ENCODE measurements at regions not wholly inside any gene's neighbourhood (a gene's known extent, or its start where the extent isn't known, plus 50 kb on each side); places are given as distances from the start of the nearest gene placed in this dataset.

GRCh38 chr10:8665322-8665721, 610.8 kb downstream of the GATA3 start:
- TF ChIP-seq SUZ12 (IDR thresholded peaks at IDR 0.05; ENCODE audit: extremely low read depth, insufficient read depth, insufficient read length) (no peak), YY1 (IDR thresholded peaks at IDR 0.05; ENCODE audit: insufficient read depth, insufficient read length) (no peak), ZNF274 (IDR thresholded peaks at IDR 0.05; ENCODE audit: low read depth, low read length) (no peak)
